ENCODE measurements at regions not wholly inside any gene's neighbourhood (a gene's known extent, or its start where the extent isn't known, plus 50 kb on each side); places are given as distances from the start of the nearest gene placed in this dataset.
A peak's percentile ranks its signal among the peaks of the same experiment; 100 is the strongest.

GRCh38 chr18:73110307-73110706 is 242.5 kb upstream of the NETO1 start:
- RAD21 ChIA-PET (ENCODE audit: unreplicated experiment), result no interaction called here

More at GRCh38 chr18:73110307-73110706, 242.5 kb upstream of the NETO1 start:
- Histone ChIP-seq H3K9ac (ENCODE audit: control insufficient read depth, insufficient read depth, low read length) (no peak overlapping the region), H3K27ac (ENCODE audit: control insufficient read depth, insufficient read depth) (no peak overlapping the region), H3K79me2 (ENCODE audit: control insufficient read depth, insufficient read depth, low read length) (no peaks in the 10 kb centered on the region), H3K4me2 (ENCODE audit: control insufficient read depth, insufficient read depth) (no peak overlapping the region), H3K36me3 (ENCODE audit: control insufficient read depth in 2 of 2, insufficient read depth in 2 of 2, low read length in 1 of 2) (no peaks in the 10 kb centered on the region), H3K27me3 (replicated peaks in 1 of 2; ENCODE audit: control insufficient read depth in 2 of 2, insufficient read depth in 2 of 2, low read length in 1 of 2) (no peaks in the 10 kb centered on the region), H3K4me3 (no peak overlapping the region), H3K9me3 (replicated peaks; ENCODE audit: control insufficient read depth, insufficient read depth, low read length) (no peaks in the 10 kb centered on the region), H3K4me1 (ENCODE audit: control insufficient read depth, insufficient read depth, low read length) (no peaks in the 10 kb centered on the region), H2AFZ (ENCODE audit: control insufficient read depth, low read depth, low read length) (no peak overlapping the region), H4K20me1 (ENCODE audit: control insufficient read depth, insufficient read depth) (no peaks in the 10 kb centered on the region)
- ChIA-PET POLR2A (no interaction called here), SMC1A (ENCODE audit: uncharacterized antibody, unreplicated experiment) (no interaction called here), CTCF (no interaction called here)
- 27% methylated on average over 3 of the region's 3 CpGs for WGBS (ENCODE audit: insufficient coverage, insufficient replicate concordance, low lambda C conversion rate, missing lambda C conversion rate)
- intact Hi-C loops (cut with micrococcal nuclease; ENCODE audit: unreplicated experiment) (no loop called here), in situ Hi-C loops (cut with MboI) (no loop called here)
- TF ChIP-seq BHLHE40 (IDR thresholded peaks at IDR 0.05; ENCODE audit: borderline replicate concordance in 1 of 2, low read depth in 2 of 2, low read length in 1 of 2), result no peak
- no peak for TF ChIP-seq ZNF592 (IDR thresholded peaks at IDR 0.05)
- TF ChIP-seq YY1 (IDR thresholded peaks at IDR 0.05; ENCODE audit: low read depth, low read length), result 0 out of 2 replicates have a peak, but pooled peaks have one; percentile 23
- no peak for TF ChIP-seq ZBTB11 (CRISPR knock-in tag; IDR thresholded peaks at IDR 0.05)
- TF ChIP-seq IKZF2 (IDR thresholded peaks at IDR 0.05), result peak in 1 of 2 experiments; percentile 33; a peak in 1 of 4 replicates
- TF ChIP-seq SMC3 (IDR thresholded peaks at IDR 0.05; ENCODE audit: borderline replicate concordance, low read length), result no peak
- no peak for TF ChIP-seq RELA (IDR thresholded peaks at IDR 0.05; ENCODE audit: borderline replicate concordance, partially characterized antibody)
- no peak for TF ChIP-seq CUX1 (IDR thresholded peaks at IDR 0.05; ENCODE audit: insufficient replicate concordance, low read depth, low read length)
- TF ChIP-seq BCL11A (IDR thresholded peaks at IDR 0.05; ENCODE audit: low read depth, low read length), result no peak
- no peak for TF ChIP-seq ZNF207 (IDR thresholded peaks at IDR 0.05; ENCODE audit: borderline replicate concordance)
- peak; percentile 45; the same call in 1 of the 2 replicates for TF ChIP-seq MTA2 (IDR thresholded peaks at IDR 0.05; ENCODE audit: low read depth)
- no TSS peak for BruUV-seq (replicated peaks)
- no peak for FAIRE-seq
- peak; percentile 77 for ATAC-seq
- DNase-seq (ENCODE audit: low read depth, low spot score), result peak; percentile 19
